ENCODE measurements at regions not wholly inside any gene's neighbourhood (a gene's known extent, or its start where the extent isn't known, plus 50 kb on each side); places are given as distances from the start of the nearest gene placed in this dataset.

GRCh38 chr4:131257241-131257640, 1891.9 kb upstream of the PCDH10 start:
- Histone ChIP-seq H3K27ac (no peak overlapping the region), H3K9me3 (no peaks in the 10 kb centered on the region), H3K4me1 (no peaks in the 10 kb centered on the region), H3K4me3 (no peak overlapping the region), H3K4me2 (no peak overlapping the region)
- ChIA-PET POLR2A (no interaction called here), CTCF (no interaction called here)
- WGBS (ENCODE audit: missing lambda C conversion rate), result 29% methylated on average over 2 of the region's 2 CpGs
- DNase-seq (ENCODE audit: low read depth in 1 of 2, low spot score in 1 of 2) (no peak), FAIRE-seq (no peak), ATAC-seq (no peak)
- TF ChIP-seq NR3C1 (IDR thresholded peaks at IDR 0.05), result no peak
- no peak for TF ChIP-seq HEYL (CRISPR knock-in tag; IDR thresholded peaks at IDR 0.05)
- TF ChIP-seq PBX3 (IDR thresholded peaks at IDR 0.05), result no peak
- TF ChIP-seq GATA3 (IDR thresholded peaks at IDR 0.05; ENCODE audit: borderline replicate concordance), result no peak
- no peak for TF ChIP-seq MYC (IDR thresholded peaks at IDR 0.05; ENCODE audit: borderline replicate concordance, low read length)
- TF ChIP-seq ZFP36 (IDR thresholded peaks at IDR 0.05; ENCODE audit: borderline replicate concordance, partially characterized antibody), result no peak
- TF ChIP-seq HES2 (IDR thresholded peaks at IDR 0.05), result no peak
- TF ChIP-seq USF2 (IDR thresholded peaks at IDR 0.05), result no peak
- TF ChIP-seq TP53 (CRISPR knock-in tag; IDR thresholded peaks at IDR 0.05), result no peak
- TF ChIP-seq MAFK (IDR thresholded peaks at IDR 0.05; ENCODE audit: partially characterized antibody), result no peak
- TF ChIP-seq SREBF2 (IDR thresholded peaks at IDR 0.05), result no peak
- TF ChIP-seq HDAC2 (IDR thresholded peaks at IDR 0.05), result no peak
- no peak for TF ChIP-seq SMC3 (IDR thresholded peaks at IDR 0.05)
- no peak for TF ChIP-seq KDM5A (IDR thresholded peaks at IDR 0.05)

GRCh38 chr4:131258361-131258760, 1890.7 kb upstream of the PCDH10 start:
- FAIRE-seq (no peak), ATAC-seq (no peak), DNase-seq (ENCODE audit: low read depth in 1 of 2, low spot score in 1 of 2) (no peak)
- Histone ChIP-seq H3K4me1 (no peaks in the 10 kb centered on the region), H3K9me3 (no peaks in the 10 kb centered on the region), H3K4me3 (no peak overlapping the region), H3K27ac (no peak overlapping the region), H3K4me2 (no peak overlapping the region)
- ChIA-PET CTCF (no interaction called here), POLR2A (no interaction called here)
- WGBS (ENCODE audit: missing lambda C conversion rate), result 29% methylated on average over 2 of the region's 2 CpGs
- no peak for TF ChIP-seq EHMT2 (IDR thresholded peaks at IDR 0.05; ENCODE audit: low read depth)
- no peak for TF ChIP-seq JUNB (IDR thresholded peaks at IDR 0.05)
- no peak for TF ChIP-seq GATA3 (IDR thresholded peaks at IDR 0.05; ENCODE audit: borderline replicate concordance)
- TF ChIP-seq ZFP36 (IDR thresholded peaks at IDR 0.05; ENCODE audit: borderline replicate concordance, partially characterized antibody), result no peak
- no peak for TF ChIP-seq KDM5A (IDR thresholded peaks at IDR 0.05)

- no peak for ATAC-seq
- DNase-seq (ENCODE audit: low read depth in 1 of 2, low spot score in 1 of 2), result no peak
- H3K27ac ChIP-seq, result no peak overlapping the region
- ChIA-PET POLR2A (no interaction called here), CTCF (no interaction called here)
- no peak for FAIRE-seq
- no peak overlapping the region for H3K4me3 ChIP-seq
- no peaks in the 10 kb centered on the region for H3K4me1 ChIP-seq
- no peaks in the 10 kb centered on the region for H3K9me3 ChIP-seq
- no peak overlapping the region for H3K4me2 ChIP-seq
- TF ChIP-seq RAD21 (conservative IDR thresholded peaks at IDR 0.05 in 1 of 2, IDR thresholded peaks at IDR 0.05 in 1 of 2), result no peak
- no peak for TF ChIP-seq SREBF2 (IDR thresholded peaks at IDR 0.05)
- TF ChIP-seq FOSL2 (IDR thresholded peaks at IDR 0.05), result no peak
- no peak for TF ChIP-seq FOSL2 (CRISPR knock-in tag; IDR thresholded peaks at IDR 0.05)
- no peak for TF ChIP-seq CHD4 (IDR thresholded peaks at IDR 0.05; ENCODE audit: borderline replicate concordance)
- TF ChIP-seq REST (IDR thresholded peaks at IDR 0.05), result no peak
- no peak for TF ChIP-seq KDM5A (IDR thresholded peaks at IDR 0.05)
- TF ChIP-seq PBX3 (IDR thresholded peaks at IDR 0.05), result no peak
- no peak for TF ChIP-seq USF2 (IDR thresholded peaks at IDR 0.05)
- no peak for TF ChIP-seq HMGXB4 (CRISPR knock-in tag; IDR thresholded peaks at IDR 0.05; ENCODE audit: borderline replicate concordance)
- no peak for TF ChIP-seq CBX8 (IDR thresholded peaks at IDR 0.05)
- no peak for TF ChIP-seq JUN (IDR thresholded peaks at IDR 0.05)
- TF ChIP-seq GATA3 (IDR thresholded peaks at IDR 0.05; ENCODE audit: borderline replicate concordance), result no peak
These were observed 1860.7 kb upstream of the PCDH10 start for GRCh38 chr4:131288441-131288840.

Measured in A549 (cell line).